ENCODE measurements at regions not wholly inside any gene's neighbourhood (a gene's known extent, or its start where the extent isn't known, plus 50 kb on each side); places are given as distances from the start of the nearest gene placed in this dataset.

- TF ChIP-seq TCF7 (IDR thresholded peaks at IDR 0.05; ENCODE audit: low read depth), result peak; percentile 51; the same call in 1 of the 2 replicates
- 0 out of 2 replicates have a peak, but pooled peaks have one; percentile 76 for TF ChIP-seq DNMT3B (CRISPR knock-in tag; conservative IDR thresholded peaks at IDR 0.05)
- no peak for TF ChIP-seq GFI1 (CRISPR knock-in tag; IDR thresholded peaks at IDR 0.05; ENCODE audit: borderline replicate concordance)
- 0 out of 2 replicates have a peak, but pooled peaks have one; percentile 18 for TF ChIP-seq ZGPAT (CRISPR knock-in tag; IDR thresholded peaks at IDR 0.05)
- 0 out of 2 replicates have a peak, but pooled peaks have one; percentile 66 for TF ChIP-seq SOX13 (IDR thresholded peaks at IDR 0.05)
- peak in 1 of 2 experiments; percentile 89; a peak in 2 of 4 replicates for TF ChIP-seq SOX13 (CRISPR knock-in tag; conservative IDR thresholded peaks at IDR 0.05 in 1 of 2, IDR thresholded peaks at IDR 0.05 in 1 of 2)
- peak; percentile 87; the same call in 1 of the 2 replicates for TF ChIP-seq SOX5 (CRISPR knock-in tag; IDR thresholded peaks at IDR 0.05; ENCODE audit: borderline replicate concordance)
- TF ChIP-seq RFX3 (CRISPR knock-in tag; IDR thresholded peaks at IDR 0.05), result no peak
- TF ChIP-seq EP300 (IDR thresholded peaks at IDR 0.05; ENCODE audit: low read depth in 2 of 2, low read length in 2 of 2), result peak in 1 of 2 experiments; percentile 68; a peak in 2 of 4 replicates
- TF ChIP-seq EP300 (CRISPR knock-in tag; IDR thresholded peaks at IDR 0.05; ENCODE audit: borderline replicate concordance), result no peak
- no peak for TF ChIP-seq RBM39 (IDR thresholded peaks at IDR 0.05; ENCODE audit: low read depth, low read length, poor library complexity, severe bottlenecking)
- no peak for TF ChIP-seq PBX2 (CRISPR knock-in tag; IDR thresholded peaks at IDR 0.05)
- TF ChIP-seq BHLHE40 (IDR thresholded peaks at IDR 0.05; ENCODE audit: low read length), result no peak
- peak; percentile 23; the same call in 1 of the 2 replicates for TF ChIP-seq HMG20A (CRISPR knock-in tag; IDR thresholded peaks at IDR 0.05; ENCODE audit: borderline replicate concordance)
- TF ChIP-seq JUN (CRISPR knock-in tag; IDR thresholded peaks at IDR 0.05), result peak; percentile 94
- no peak for TF ChIP-seq SNAPC5 (CRISPR knock-in tag; IDR thresholded peaks at IDR 0.05; ENCODE audit: borderline replicate concordance)
- TF ChIP-seq PPARG (CRISPR knock-in tag; conservative IDR thresholded peaks at IDR 0.05), result peak; percentile 65
- TF ChIP-seq, protein P1, sequence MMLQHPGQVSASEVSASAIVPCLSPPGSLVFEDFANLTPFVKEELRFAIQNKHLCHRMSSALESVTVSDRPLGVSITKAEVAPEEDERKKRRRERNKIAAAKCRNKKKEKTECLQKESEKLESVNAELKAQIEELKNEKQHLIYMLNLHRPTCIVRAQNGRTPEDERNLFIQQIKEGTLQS (CRISPR knock-in tag; IDR thresholded peaks at IDR 0.05), result peak; percentile 93
- TF ChIP-seq JUND (CRISPR knock-in tag; IDR thresholded peaks at IDR 0.05), result peak; percentile 89
- TF ChIP-seq, protein P2, sequence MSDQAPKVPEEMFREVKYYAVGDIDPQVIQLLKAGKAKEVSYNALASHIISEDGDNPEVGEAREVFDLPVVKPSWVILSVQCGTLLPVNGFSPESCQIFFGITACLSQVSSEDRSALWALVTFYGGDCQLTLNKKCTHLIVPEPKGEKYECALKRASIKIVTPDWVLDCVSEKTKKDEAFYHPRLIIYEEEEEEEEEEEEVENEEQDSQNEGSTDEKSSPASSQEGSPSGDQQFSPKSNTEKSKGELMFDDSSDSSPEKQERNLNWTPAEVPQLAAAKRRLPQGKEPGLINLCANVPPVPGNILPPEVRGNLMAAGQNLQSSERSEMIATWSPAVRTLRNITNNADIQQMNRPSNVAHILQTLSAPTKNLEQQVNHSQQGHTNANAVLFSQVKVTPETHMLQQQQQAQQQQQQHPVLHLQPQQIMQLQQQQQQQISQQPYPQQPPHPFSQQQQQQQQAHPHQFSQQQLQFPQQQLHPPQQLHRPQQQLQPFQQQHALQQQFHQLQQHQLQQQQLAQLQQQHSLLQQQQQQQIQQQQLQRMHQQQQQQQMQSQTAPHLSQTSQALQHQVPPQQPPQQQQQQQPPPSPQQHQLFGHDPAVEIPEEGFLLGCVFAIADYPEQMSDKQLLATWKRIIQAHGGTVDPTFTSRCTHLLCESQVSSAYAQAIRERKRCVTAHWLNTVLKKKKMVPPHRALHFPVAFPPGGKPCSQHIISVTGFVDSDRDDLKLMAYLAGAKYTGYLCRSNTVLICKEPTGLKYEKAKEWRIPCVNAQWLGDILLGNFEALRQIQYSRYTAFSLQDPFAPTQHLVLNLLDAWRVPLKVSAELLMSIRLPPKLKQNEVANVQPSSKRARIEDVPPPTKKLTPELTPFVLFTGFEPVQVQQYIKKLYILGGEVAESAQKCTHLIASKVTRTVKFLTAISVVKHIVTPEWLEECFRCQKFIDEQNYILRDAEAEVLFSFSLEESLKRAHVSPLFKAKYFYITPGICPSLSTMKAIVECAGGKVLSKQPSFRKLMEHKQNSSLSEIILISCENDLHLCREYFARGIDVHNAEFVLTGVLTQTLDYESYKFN (CRISPR knock-in tag; conservative IDR thresholded peaks at IDR 0.05), result peak; percentile 48; the same call in 1 of the 2 replicates
Measured at GRCh38 chr20:48295445-48295903, 510.2 kb upstream of the SULF2 start (continued).
